SK-N-SH treated with all-trans-retinoic acid at 6 μM for 48 hours (cell line): ENCODE measurements at regions not wholly inside any gene's neighbourhood (a gene's known extent, or its start where the extent isn't known, plus 50 kb on each side); places are given as distances from the start of the nearest gene placed in this dataset.

Source experiments
- CREB5 ChIP-seq: fragments of 250-450 bp; sonication (Bioruptor Pico); IDR thresholded peaks from 2 replicates; pipeline ENCODE4 v1.5.1; 2020; ENCODE audit warnings: low read depth, mild to moderate bottlenecking, moderate library complexity
- CSRNP3 ChIP-seq: fragments of 250-450 bp; sonication (Bioruptor Pico); IDR thresholded peaks from 2 replicates; pipeline ENCODE4 v1.5.1; 2021; ENCODE audit warnings: mild to moderate bottlenecking, moderate library complexity
- ESRRG ChIP-seq: fragments of 250-450 bp; sonication (Bioruptor Pico); IDR thresholded peaks from 2 replicates; pipeline ENCODE4 v1.6.1; 2021; ENCODE audit warnings: mild to moderate bottlenecking
- RARB ChIP-seq: fragments of 250-450 bp; sonication (Bioruptor Pico); IDR thresholded peaks from 2 replicates; pipeline ENCODE4 v1.8.0; 2021; ENCODE audit warnings: mild to moderate bottlenecking, moderate library complexity
- SNAI2 ChIP-seq: fragments of 250-450 bp; sonication (Bioruptor Pico); IDR thresholded peaks from 2 replicates; pipeline ENCODE4 v1.5.0; 2020; ENCODE audit warnings: mild to moderate bottlenecking, moderate library complexity
- TCF4 ChIP-seq: fragments of 250-450 bp; sonication (Bioruptor Pico); IDR thresholded peaks from 2 replicates; pipeline ENCODE4 v1.8.0; 2021; ENCODE audit warnings: mild to moderate bottlenecking, moderate library complexity, borderline replicate concordance
- TOX ChIP-seq: fragments of 250-450 bp; sonication (Bioruptor Pico); IDR thresholded peaks from 2 replicates; pipeline ENCODE4 v1.8.0; 2021; ENCODE audit warnings: mild to moderate bottlenecking, moderate library complexity, borderline replicate concordance
- ZNF565 ChIP-seq: fragments of 450-650 bp; formaldehyde crosslinking; conservative IDR thresholded peaks from 2 replicates; pipeline ENCODE4 v1.5.0; 2020; ENCODE audit warnings: low read depth, mild to moderate bottlenecking, moderate library complexity
- ZNF70 ChIP-seq: fragments of 450-650 bp; formaldehyde crosslinking; IDR thresholded peaks from 2 replicates; pipeline ENCODE4 v1.5.0; 2020; ENCODE audit warnings: mild to moderate bottlenecking, moderate library complexity
- ZNF8 ChIP-seq: fragments of 450-650 bp; formaldehyde crosslinking; IDR thresholded peaks from 2 replicates; pipeline ENCODE4 v1.5.0; 2020; ENCODE audit warnings: mild to moderate bottlenecking, moderate library complexity
- TF ChIP-seq, protein P1 (sequence below): fragments of 250-450 bp; sonication (Bioruptor Pico); IDR thresholded peaks from 2 replicates; pipeline ENCODE4 v1.8.0; 2020; ENCODE audit warnings: mild to moderate bottlenecking, moderate library complexity, borderline replicate concordance
- TF ChIP-seq, protein P2 (sequence below): fragments of 250-450 bp; sonication (Bioruptor Pico); IDR thresholded peaks from 2 replicates; pipeline ENCODE4 v1.8.0; 2021; ENCODE audit warnings: low read depth, mild to moderate bottlenecking, moderate library complexity, borderline replicate concordance

GRCh38 chr9:94204174-94204573 is 54.9 kb upstream of the ZNF169 start:
- TF ChIP-seq TCF4 (CRISPR knock-in tag) (no peak), ZNF565 (CRISPR knock-in tag) (no peak), RARB (CRISPR knock-in tag) (no peak), ESRRG (CRISPR knock-in tag) (no peak), TOX (CRISPR knock-in tag) (no peak), CREB5 (no peak), CSRNP3 (CRISPR knock-in tag) (no peak), SNAI2 (CRISPR knock-in tag) (no peak), ZNF70 (no peak), ZNF8 (no peak)
- TF ChIP-seq, protein P1, sequence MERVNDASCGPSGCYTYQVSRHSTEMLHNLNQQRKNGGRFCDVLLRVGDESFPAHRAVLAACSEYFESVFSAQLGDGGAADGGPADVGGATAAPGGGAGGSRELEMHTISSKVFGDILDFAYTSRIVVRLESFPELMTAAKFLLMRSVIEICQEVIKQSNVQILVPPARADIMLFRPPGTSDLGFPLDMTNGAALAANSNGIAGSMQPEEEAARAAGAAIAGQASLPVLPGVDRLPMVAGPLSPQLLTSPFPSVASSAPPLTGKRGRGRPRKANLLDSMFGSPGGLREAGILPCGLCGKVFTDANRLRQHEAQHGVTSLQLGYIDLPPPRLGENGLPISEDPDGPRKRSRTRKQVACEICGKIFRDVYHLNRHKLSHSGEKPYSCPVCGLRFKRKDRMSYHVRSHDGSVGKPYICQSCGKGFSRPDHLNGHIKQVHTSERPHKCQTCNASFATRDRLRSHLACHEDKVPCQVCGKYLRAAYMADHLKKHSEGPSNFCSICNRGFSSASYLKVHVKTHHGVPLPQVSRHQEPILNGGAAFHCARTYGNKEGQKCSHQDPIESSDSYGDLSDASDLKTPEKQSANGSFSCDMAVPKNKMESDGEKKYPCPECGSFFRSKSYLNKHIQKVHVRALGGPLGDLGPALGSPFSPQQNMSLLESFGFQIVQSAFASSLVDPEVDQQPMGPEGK (CRISPR knock-in tag) = no peak
- TF ChIP-seq, protein P2, sequence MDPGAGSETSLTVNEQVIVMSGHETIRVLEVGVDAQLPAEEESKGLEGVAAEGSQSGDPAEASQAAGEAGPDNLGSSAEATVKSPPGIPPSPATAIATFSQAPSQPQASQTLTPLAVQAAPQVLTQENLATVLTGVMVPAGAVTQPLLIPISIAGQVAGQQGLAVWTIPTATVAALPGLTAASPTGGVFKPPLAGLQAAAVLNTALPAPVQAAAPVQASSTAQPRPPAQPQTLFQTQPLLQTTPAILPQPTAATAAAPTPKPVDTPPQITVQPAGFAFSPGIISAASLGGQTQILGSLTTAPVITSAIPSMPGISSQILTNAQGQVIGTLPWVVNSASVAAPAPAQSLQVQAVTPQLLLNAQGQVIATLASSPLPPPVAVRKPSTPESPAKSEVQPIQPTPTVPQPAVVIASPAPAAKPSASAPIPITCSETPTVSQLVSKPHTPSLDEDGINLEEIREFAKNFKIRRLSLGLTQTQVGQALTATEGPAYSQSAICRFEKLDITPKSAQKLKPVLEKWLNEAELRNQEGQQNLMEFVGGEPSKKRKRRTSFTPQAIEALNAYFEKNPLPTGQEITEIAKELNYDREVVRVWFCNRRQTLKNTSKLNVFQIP (CRISPR knock-in tag) = no peak
